ENCODE measurements at regions not wholly inside any gene's neighbourhood (a gene's known extent, or its start where the extent isn't known, plus 50 kb on each side); places are given as distances from the start of the nearest gene placed in this dataset.

GRCh38 chr21:25054689-25055088 lies 552.6 kb downstream of the MRPL39 start:
- H3K4me3 ChIP-seq (ENCODE audit: low read length), result no peak overlapping the region
- no CpG with 5 or more reads among the region's 2 CpGs for WGBS (ENCODE audit: extremely low coverage, insufficient coverage, low lambda C conversion rate)

DNA sequence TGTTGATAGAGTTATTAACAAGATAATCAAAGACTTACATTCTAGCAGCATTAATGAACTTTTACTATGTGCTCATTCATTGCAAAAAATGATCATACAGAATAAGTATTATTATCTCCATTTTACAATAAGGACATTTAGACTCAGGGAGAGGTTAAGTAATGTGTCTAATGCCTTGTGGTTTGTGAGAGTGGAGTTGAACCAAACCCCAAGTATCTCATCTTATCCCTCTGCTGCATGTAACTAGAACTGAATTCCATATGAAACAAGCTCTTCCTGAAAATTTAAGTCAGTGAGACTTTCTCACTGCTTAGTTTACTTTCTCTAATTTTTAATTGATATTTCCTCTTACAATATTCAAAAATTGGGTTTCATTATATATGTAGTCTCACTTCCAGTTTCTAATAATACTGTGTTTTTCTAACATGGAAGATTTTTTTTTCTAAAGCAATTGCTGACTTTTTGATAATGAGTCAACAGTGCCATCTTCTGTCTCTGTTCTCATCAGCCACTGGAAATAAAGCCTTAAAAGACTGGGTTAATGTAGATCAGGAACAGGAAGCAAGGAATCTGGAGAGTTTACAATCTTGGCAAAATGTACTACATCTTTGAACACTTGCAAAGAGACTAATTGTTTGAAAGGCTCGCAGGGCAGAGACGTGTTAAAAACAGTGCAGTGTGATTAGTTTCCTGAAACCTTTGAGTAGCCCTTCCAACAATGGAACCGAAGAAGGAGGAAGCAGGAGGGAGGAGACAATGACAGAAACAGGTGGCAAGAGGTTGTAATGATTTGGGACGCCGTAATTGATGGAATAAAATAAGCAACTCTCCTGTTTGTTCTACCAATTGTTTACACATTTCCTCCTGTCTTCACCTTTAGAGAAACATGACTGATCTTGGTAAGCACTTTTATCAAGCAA lies 567.6 kb downstream of the MRPL39 start:
- Histone ChIP-seq H3K79me2 (ENCODE audit: control insufficient read depth, insufficient read depth, low read length) (no peaks in the 10 kb centered on the region), H3K79me1 (ENCODE audit: low read length) (no peaks in the 10 kb centered on the region), H3K4me2 (ENCODE audit: low read length) (no peak overlapping the region), H3K18ac (ENCODE audit: low read length) (no peak overlapping the region), H2BK15ac (replicated peaks; ENCODE audit: low read depth) (no peak overlapping the region), H4K8ac (ENCODE audit: low read depth, low read length) (no peak overlapping the region), H3K56ac (ENCODE audit: low read length) (no peak overlapping the region), H2BK5ac (ENCODE audit: low read length) (no peak overlapping the region), H3K4ac (ENCODE audit: low read depth, low read length) (no peak overlapping the region), H3K9ac (ENCODE audit: low read length) (no peak overlapping the region), H3K27ac (ENCODE audit: low read depth, low read length) (no peak overlapping the region), H3K4me3 (ENCODE audit: low read length) (no peak overlapping the region), H3K4me1 (ENCODE audit: control insufficient read depth, low read depth, low read length) (no peaks in the 10 kb centered on the region), H4K5ac (ENCODE audit: low read length) (no peak overlapping the region), H2BK120ac (ENCODE audit: low read depth, low read length) (no peak overlapping the region), H3K23ac (ENCODE audit: low read length) (no peak overlapping the region), H3K27me3 (ENCODE audit: insufficient read depth, low read length, poor library complexity) (no peaks in the 10 kb centered on the region), H2AK5ac (ENCODE audit: low read length) (no peak overlapping the region), H3K36me3 (ENCODE audit: control insufficient read depth, insufficient read depth, low read length) (no peaks in the 10 kb centered on the region)
- DNase-seq, result peak; percentile 58
- WGBS (ENCODE audit: extremely low coverage, insufficient coverage, low lambda C conversion rate), result no CpG with 5 or more reads among the region's 5 CpGs

More at GRCh38 chr21:25054689-25055088, 552.6 kb downstream of the MRPL39 start:
- H3K27ac ChIP-seq (ENCODE audit: low read depth, low read length), result no peak overlapping the region
- H3K4ac ChIP-seq (ENCODE audit: low read depth, low read length), result no peak overlapping the region
- H3K79me1 ChIP-seq (ENCODE audit: low read length), result no peaks in the 10 kb centered on the region
- DNase-seq, result no peak
- no peaks in the 10 kb centered on the region for H3K27me3 ChIP-seq (ENCODE audit: insufficient read depth, low read length, poor library complexity)
- H2BK15ac ChIP-seq (replicated peaks; ENCODE audit: low read depth), result no peak overlapping the region
- H3K23ac ChIP-seq (ENCODE audit: low read length), result no peak overlapping the region
- no peak overlapping the region for H3K56ac ChIP-seq (ENCODE audit: low read length)
- H3K4me1 ChIP-seq (ENCODE audit: control insufficient read depth, low read depth, low read length), result no peaks in the 10 kb centered on the region
- no peak overlapping the region for H4K5ac ChIP-seq (ENCODE audit: low read length)
- H2AK5ac ChIP-seq (ENCODE audit: low read length), result no peak overlapping the region
- no peaks in the 10 kb centered on the region for H3K36me3 ChIP-seq (ENCODE audit: control insufficient read depth, insufficient read depth, low read length)
- H3K4me2 ChIP-seq (ENCODE audit: low read length), result no peak overlapping the region
- H3K18ac ChIP-seq (ENCODE audit: low read length), result no peak overlapping the region
- H3K79me2 ChIP-seq (ENCODE audit: control insufficient read depth, insufficient read depth, low read length), result no peaks in the 10 kb centered on the region
- H3K9ac ChIP-seq (ENCODE audit: low read length), result no peak overlapping the region
- H4K8ac ChIP-seq (ENCODE audit: low read depth, low read length), result no peak overlapping the region
- no peak overlapping the region for H2BK120ac ChIP-seq (ENCODE audit: low read depth, low read length)
- no peak overlapping the region for H2BK5ac ChIP-seq (ENCODE audit: low read length)

- Histone ChIP-seq H3K36me3 (ENCODE audit: control insufficient read depth, insufficient read depth, low read length) (no peaks in the 10 kb centered on the region), H2BK120ac (ENCODE audit: low read depth, low read length) (no peak overlapping the region), H2AK5ac (ENCODE audit: low read length) (no peak overlapping the region), H3K4me1 (ENCODE audit: control insufficient read depth, low read depth, low read length) (no peaks in the 10 kb centered on the region), H4K8ac (ENCODE audit: low read depth, low read length) (no peak overlapping the region), H3K18ac (ENCODE audit: low read length) (no peak overlapping the region), H3K4me2 (ENCODE audit: low read length) (no peak overlapping the region), H4K5ac (ENCODE audit: low read length) (no peak overlapping the region), H3K9ac (ENCODE audit: low read length) (no peak overlapping the region), H3K56ac (ENCODE audit: low read length) (no peak overlapping the region), H3K4ac (ENCODE audit: low read depth, low read length) (no peak overlapping the region), H2BK15ac (replicated peaks; ENCODE audit: low read depth) (no peak overlapping the region), H3K79me2 (ENCODE audit: control insufficient read depth, insufficient read depth, low read length) (no peaks in the 10 kb centered on the region), H3K27ac (ENCODE audit: low read depth, low read length) (no peak overlapping the region), H3K23ac (ENCODE audit: low read length) (no peak overlapping the region), H3K4me3 (ENCODE audit: low read length) (no peak overlapping the region), H3K27me3 (ENCODE audit: insufficient read depth, low read length, poor library complexity) (no peaks in the 10 kb centered on the region), H3K79me1 (ENCODE audit: low read length) (no peaks in the 10 kb centered on the region), H2BK5ac (ENCODE audit: low read length) (no peak overlapping the region)
- DNase-seq, result no peak
- no CpG with 5 or more reads among the region's 1 CpG for WGBS (ENCODE audit: extremely low coverage, insufficient coverage, low lambda C conversion rate)
Observed at GRCh38 chr21:25036775-25037174, 570.5 kb downstream of the MRPL39 start.

DNA sequence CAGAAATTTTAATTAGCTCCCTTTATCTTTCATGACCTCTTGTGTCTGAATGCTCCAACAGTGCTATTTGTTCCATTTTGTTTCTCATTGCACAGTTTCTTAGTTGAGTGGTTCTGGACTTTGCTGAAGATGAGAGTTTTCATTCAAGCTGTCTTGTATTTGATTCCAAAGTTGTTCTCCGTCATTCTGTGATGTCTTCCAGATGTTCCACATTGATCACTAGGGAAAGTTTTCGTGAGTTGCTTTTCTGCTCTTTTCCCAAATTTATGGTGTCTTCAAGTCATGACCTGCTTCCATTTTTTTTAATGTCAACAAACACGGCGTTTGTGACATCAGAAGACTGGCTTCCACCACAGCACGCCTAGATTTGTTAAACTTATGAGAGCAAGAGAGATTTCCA lies 575.5 kb downstream of the MRPL39 start:
- Histone ChIP-seq H3K79me2 (ENCODE audit: control insufficient read depth, insufficient read depth, low read length) (no peaks in the 10 kb centered on the region), H3K4me3 (ENCODE audit: low read length) (no peak overlapping the region), H2BK15ac (replicated peaks; ENCODE audit: low read depth) (no peak overlapping the region), H3K27ac (ENCODE audit: low read depth, low read length) (no peak overlapping the region), H4K8ac (ENCODE audit: low read depth, low read length) (no peak overlapping the region), H2BK5ac (ENCODE audit: low read length) (no peak overlapping the region), H3K23ac (ENCODE audit: low read length) (no peak overlapping the region), H3K18ac (ENCODE audit: low read length) (no peak overlapping the region), H3K36me3 (ENCODE audit: control insufficient read depth, insufficient read depth, low read length) (no peaks in the 10 kb centered on the region), H3K9ac (ENCODE audit: low read length) (no peak overlapping the region), H2AK5ac (ENCODE audit: low read length) (no peak overlapping the region), H3K79me1 (ENCODE audit: low read length) (no peaks in the 10 kb centered on the region), H3K4me1 (ENCODE audit: control insufficient read depth, low read depth, low read length) (no peaks in the 10 kb centered on the region), H2BK120ac (ENCODE audit: low read depth, low read length) (no peak overlapping the region), H4K5ac (ENCODE audit: low read length) (no peak overlapping the region), H3K27me3 (ENCODE audit: insufficient read depth, low read length, poor library complexity) (no peaks in the 10 kb centered on the region), H3K4ac (ENCODE audit: low read depth, low read length) (no peak overlapping the region), H3K4me2 (ENCODE audit: low read length) (no peak overlapping the region), H3K56ac (ENCODE audit: low read length) (no peak overlapping the region)
- no peak for DNase-seq
- no CpG with 5 or more reads among the region's 5 CpGs for WGBS (ENCODE audit: extremely low coverage, insufficient coverage, low lambda C conversion rate)

DNA sequence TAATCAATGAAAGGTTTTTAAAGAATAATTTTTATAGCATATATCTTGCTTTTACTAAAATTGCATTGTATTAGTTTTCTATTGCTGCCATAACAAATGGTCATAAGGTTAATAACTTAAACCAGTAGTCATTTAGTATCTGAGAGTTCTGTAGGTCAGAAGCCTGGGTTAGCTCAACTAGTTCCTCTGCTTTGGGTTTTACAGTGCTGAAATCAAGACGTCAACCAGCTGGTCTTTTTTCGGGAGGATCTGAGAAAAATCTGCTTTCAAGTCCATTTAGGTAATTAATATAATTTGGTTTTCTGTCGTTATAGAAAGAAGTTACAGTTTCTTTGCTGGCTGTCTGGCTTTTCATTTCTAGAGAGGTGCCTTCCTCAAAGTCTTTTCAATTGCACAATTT lies 577.7 kb downstream of the MRPL39 start:
- Histone ChIP-seq H3K9ac (ENCODE audit: low read length) (no peak overlapping the region), H2BK15ac (replicated peaks; ENCODE audit: low read depth) (no peak overlapping the region), H3K18ac (ENCODE audit: low read length) (no peak overlapping the region), H3K79me1 (ENCODE audit: low read length) (no peaks in the 10 kb centered on the region), H2BK120ac (ENCODE audit: low read depth, low read length) (no peak overlapping the region), H3K36me3 (ENCODE audit: control insufficient read depth, insufficient read depth, low read length) (no peaks in the 10 kb centered on the region), H3K23ac (ENCODE audit: low read length) (no peak overlapping the region), H3K27ac (ENCODE audit: low read depth, low read length) (no peak overlapping the region), H3K27me3 (ENCODE audit: insufficient read depth, low read length, poor library complexity) (no peaks in the 10 kb centered on the region), H3K79me2 (ENCODE audit: control insufficient read depth, insufficient read depth, low read length) (no peaks in the 10 kb centered on the region), H2AK5ac (ENCODE audit: low read length) (no peak overlapping the region), H4K8ac (ENCODE audit: low read depth, low read length) (no peak overlapping the region), H2BK5ac (ENCODE audit: low read length) (no peak overlapping the region), H3K4me1 (ENCODE audit: control insufficient read depth, low read depth, low read length) (no peaks in the 10 kb centered on the region), H4K5ac (ENCODE audit: low read length) (no peak overlapping the region), H3K4me3 (ENCODE audit: low read length) (no peak overlapping the region), H3K56ac (ENCODE audit: low read length) (no peak overlapping the region), H3K4ac (ENCODE audit: low read depth, low read length) (no peak overlapping the region), H3K4me2 (ENCODE audit: low read length) (no peak overlapping the region)
- DNase-seq, result no peak
- WGBS (ENCODE audit: extremely low coverage, insufficient coverage, low lambda C conversion rate), result no CpG with 5 or more reads among the region's 3 CpGs

GRCh38 chr21:25025596-25025995 lies 581.7 kb downstream of the MRPL39 start:
- Histone ChIP-seq H3K56ac (ENCODE audit: low read length) (no peak overlapping the region), H3K4me2 (ENCODE audit: low read length) (no peak overlapping the region), H3K79me1 (ENCODE audit: low read length) (no peaks in the 10 kb centered on the region), H3K27ac (ENCODE audit: low read depth, low read length) (no peak overlapping the region), H4K8ac (ENCODE audit: low read depth, low read length) (no peak overlapping the region), H3K18ac (ENCODE audit: low read length) (no peak overlapping the region), H2BK120ac (ENCODE audit: low read depth, low read length) (no peak overlapping the region), H2AK5ac (ENCODE audit: low read length) (no peak overlapping the region), H3K79me2 (ENCODE audit: control insufficient read depth, insufficient read depth, low read length) (no peaks in the 10 kb centered on the region), H3K4me1 (ENCODE audit: control insufficient read depth, low read depth, low read length) (no peaks in the 10 kb centered on the region), H3K4me3 (ENCODE audit: low read length) (no peak overlapping the region), H4K5ac (ENCODE audit: low read length) (no peak overlapping the region), H3K36me3 (ENCODE audit: control insufficient read depth, insufficient read depth, low read length) (no peaks in the 10 kb centered on the region), H2BK5ac (ENCODE audit: low read length) (no peak overlapping the region), H3K27me3 (ENCODE audit: insufficient read depth, low read length, poor library complexity) (no peaks in the 10 kb centered on the region), H2BK15ac (replicated peaks; ENCODE audit: low read depth) (no peak overlapping the region), H3K9ac (ENCODE audit: low read length) (no peak overlapping the region), H3K4ac (ENCODE audit: low read depth, low read length) (no peak overlapping the region), H3K23ac (ENCODE audit: low read length) (no peak overlapping the region)
- no CpG with 5 or more reads among the region's 2 CpGs for WGBS (ENCODE audit: extremely low coverage, insufficient coverage, low lambda C conversion rate)
- DNase-seq, result no peak
